Upper lobe of right lung (tissue), 1 donor: ENCODE measurements at regions not wholly inside any gene's neighbourhood (a gene's known extent, or its start where the extent isn't known, plus 50 kb on each side); places are given as distances from the start of the nearest gene placed in this dataset.

Source experiments
- ATAC-seq: fragments of 200-7000 bp; cut with Tn5 transposase; one replicate; pipeline ENCODE4 v1.9.1; 2020; ENCODE audit warnings: mild to moderate bottlenecking, moderate library complexity
- DNase-seq: peaks from one replicate; pipeline ENCODE4 v3.0.0-alpha.2; 2020
- H3K27ac ChIP-seq: fragments of 200-600 bp; one replicate; pipeline ENCODE4 v1.8.0; 2022
- H3K27me3 ChIP-seq: fragments of 200-600 bp; one replicate; pipeline ENCODE4 v1.8.0; 2022; ENCODE audit warnings: mild to moderate bottlenecking
- H3K36me3 ChIP-seq: fragments of 200-600 bp; one replicate; pipeline ENCODE4 v1.8.0; 2022
- H3K4me1 ChIP-seq: fragments of 200-600 bp; one replicate; pipeline ENCODE4 v1.8.0; 2022
- H3K4me3 ChIP-seq: fragments of 200-600 bp; one replicate; pipeline ENCODE4 v1.8.0; 2022; ENCODE audit warnings: mild to moderate bottlenecking
- H3K9me3 ChIP-seq: fragments of 200-600 bp; one replicate; pipeline ENCODE4 v1.8.0; 2022
- intact Hi-C: fragments of 100-400 bp; cut with DNase I; formaldehyde crosslinking; loops from one replicate; pipeline ENCODE4 v1.11.0; 2022
- TF ChIP-seq, protein P1 (sequence below): fragments of 200-600 bp; IDR thresholded peaks from one replicate; pipeline ENCODE4 v1.8.0; 2022; ENCODE audit warnings: antibody characterized with exemption
- donor health status: DM: no; HTN: yes; CAD: no; lungs with severe emphysema.

DNA sequence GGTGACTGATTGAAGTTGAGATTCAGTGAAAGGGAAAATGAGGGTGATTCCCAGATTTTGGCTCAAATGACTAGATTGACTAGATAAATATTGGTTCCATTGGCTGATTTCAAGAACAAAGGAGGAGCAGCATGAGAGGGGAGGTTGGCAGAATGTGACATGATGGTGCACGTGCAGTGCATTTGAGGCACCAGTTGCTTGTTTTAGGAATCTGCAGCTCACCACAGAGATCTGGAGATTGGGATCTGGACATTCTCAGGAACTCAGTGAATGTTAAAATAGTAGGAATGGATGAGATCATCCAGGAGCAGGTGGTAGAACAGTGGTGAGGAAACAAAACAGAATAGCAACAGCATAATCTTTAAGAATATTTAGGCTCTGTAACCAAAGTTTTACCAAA, 496.3 kb downstream of the DHX35 start:
- ATAC-seq (no peak), DNase-seq (no peak)
- H3K4me1 ChIP-seq = no peaks in the 10 kb centered on the region
- no peaks in the 10 kb centered on the region for H3K9me3 ChIP-seq
- no peaks in the 10 kb centered on the region for H3K36me3 ChIP-seq
- no peak overlapping the region for H3K4me3 ChIP-seq
- no peaks in the 10 kb centered on the region for H3K27me3 ChIP-seq
- TF ChIP-seq, protein P1, sequence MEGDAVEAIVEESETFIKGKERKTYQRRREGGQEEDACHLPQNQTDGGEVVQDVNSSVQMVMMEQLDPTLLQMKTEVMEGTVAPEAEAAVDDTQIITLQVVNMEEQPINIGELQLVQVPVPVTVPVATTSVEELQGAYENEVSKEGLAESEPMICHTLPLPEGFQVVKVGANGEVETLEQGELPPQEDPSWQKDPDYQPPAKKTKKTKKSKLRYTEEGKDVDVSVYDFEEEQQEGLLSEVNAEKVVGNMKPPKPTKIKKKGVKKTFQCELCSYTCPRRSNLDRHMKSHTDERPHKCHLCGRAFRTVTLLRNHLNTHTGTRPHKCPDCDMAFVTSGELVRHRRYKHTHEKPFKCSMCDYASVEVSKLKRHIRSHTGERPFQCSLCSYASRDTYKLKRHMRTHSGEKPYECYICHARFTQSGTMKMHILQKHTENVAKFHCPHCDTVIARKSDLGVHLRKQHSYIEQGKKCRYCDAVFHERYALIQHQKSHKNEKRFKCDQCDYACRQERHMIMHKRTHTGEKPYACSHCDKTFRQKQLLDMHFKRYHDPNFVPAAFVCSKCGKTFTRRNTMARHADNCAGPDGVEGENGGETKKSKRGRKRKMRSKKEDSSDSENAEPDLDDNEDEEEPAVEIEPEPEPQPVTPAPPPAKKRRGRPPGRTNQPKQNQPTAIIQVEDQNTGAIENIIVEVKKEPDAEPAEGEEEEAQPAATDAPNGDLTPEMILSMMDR = no peak
- intact Hi-C loops = no loop called here
- H3K27ac ChIP-seq = no peak overlapping the region

DNA sequence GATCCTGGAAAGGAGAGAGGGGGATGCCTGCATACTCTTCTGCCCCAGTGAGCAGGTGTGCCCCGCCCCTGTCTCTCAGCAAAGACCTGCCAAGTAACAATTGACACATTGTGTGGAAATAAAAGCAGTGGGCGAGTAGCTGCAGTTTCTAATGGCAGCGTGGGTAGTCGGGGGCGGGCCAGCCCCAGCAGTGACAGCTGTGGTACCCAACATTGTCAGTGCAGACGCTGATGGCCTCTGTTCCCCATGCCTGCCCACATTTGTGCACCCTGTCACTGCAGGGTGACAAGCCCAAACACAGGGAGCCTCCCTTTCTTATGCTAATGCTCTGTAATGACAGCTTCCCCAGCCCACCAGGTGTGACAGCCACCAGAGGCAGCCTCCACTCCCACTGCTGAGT, 491.7 kb downstream of the DHX35 start:
- no peak for ATAC-seq
- no peak for DNase-seq
- intact Hi-C loops = no loop called here
- H3K4me1 ChIP-seq = no peaks in the 10 kb centered on the region
- H3K4me3 ChIP-seq = no peak overlapping the region
- TF ChIP-seq, protein P1 = no peak
- no peaks in the 10 kb centered on the region for H3K36me3 ChIP-seq
- H3K9me3 ChIP-seq = no peaks in the 10 kb centered on the region
- H3K27me3 ChIP-seq = no peaks in the 10 kb centered on the region
- H3K27ac ChIP-seq = no peak overlapping the region

GRCh38 chr20:39452583-39453340, 490.6 kb downstream of the DHX35 start:
- TF ChIP-seq, protein P1 = no peak
- Histone ChIP-seq H3K4me1 (no peaks in the 10 kb centered on the region), H3K36me3 (no peaks in the 10 kb centered on the region), H3K9me3 (no peaks in the 10 kb centered on the region), H3K27ac (no peak overlapping the region), H3K27me3 (no peaks in the 10 kb centered on the region), H3K4me3 (no peak overlapping the region)
- ATAC-seq (no peak), DNase-seq (no peak)
- intact Hi-C loops = no loop called here

- no peak overlapping the region for H3K4me3 ChIP-seq
- no peaks in the 10 kb centered on the region for H3K4me1 ChIP-seq
- intact Hi-C loops = no loop called here
- no peaks in the 10 kb centered on the region for H3K9me3 ChIP-seq
- TF ChIP-seq, protein P1 = no peak
- DNase-seq (no peak), ATAC-seq (no peak)
- H3K36me3 ChIP-seq = no peaks in the 10 kb centered on the region
- H3K27ac ChIP-seq = no peak overlapping the region
- no peaks in the 10 kb centered on the region for H3K27me3 ChIP-seq
These were observed 489.2 kb downstream of the DHX35 start for GRCh38 chr20:39451386-39451785.

GRCh38 chr20:39446397-39446796, 484.3 kb downstream of the DHX35 start:
- Histone ChIP-seq H3K9me3 (no peaks in the 10 kb centered on the region), H3K27ac (no peak overlapping the region), H3K27me3 (no peaks in the 10 kb centered on the region), H3K4me3 (no peak overlapping the region), H3K4me1 (no peaks in the 10 kb centered on the region), H3K36me3 (no peaks in the 10 kb centered on the region)
- no peak for DNase-seq
- intact Hi-C loops = no loop called here
- TF ChIP-seq, protein P1 = no peak
- no peak for ATAC-seq

DNA sequence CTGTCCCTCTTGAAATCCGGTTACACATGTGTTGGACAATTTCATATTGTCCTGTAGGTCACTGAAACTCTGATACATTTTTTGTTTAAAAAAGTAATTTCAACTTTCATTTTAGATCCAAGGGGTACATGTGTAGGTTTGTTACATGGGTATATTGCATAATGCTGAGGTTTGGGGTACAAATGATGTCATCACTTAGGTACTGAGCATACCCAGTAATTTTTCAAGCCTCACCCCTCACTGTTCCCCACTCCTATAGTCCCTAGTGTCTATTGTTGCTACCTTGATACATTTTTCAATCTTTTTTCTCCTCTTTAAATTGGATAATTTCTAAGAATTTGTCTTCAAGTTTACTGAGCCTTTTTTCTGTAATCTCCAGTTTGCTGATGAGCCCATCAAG, 483.0 kb downstream of the DHX35 start:
- DNase-seq = no peak
- Histone ChIP-seq H3K27me3 (no peaks in the 10 kb centered on the region), H3K27ac (no peak overlapping the region), H3K4me3 (no peak overlapping the region), H3K9me3 (no peaks in the 10 kb centered on the region), H3K36me3 (no peaks in the 10 kb centered on the region), H3K4me1 (no peaks in the 10 kb centered on the region)
- ATAC-seq = no peak
- TF ChIP-seq, protein P1 = no peak
- intact Hi-C loops = no loop called here
